NCI-H526 treated with DMSO at 0.1 percent for 48 hours (cell line): ENCODE measurements at regions not wholly inside any gene's neighbourhood (a gene's known extent, or its start where the extent isn't known, plus 50 kb on each side); places are given as distances from the start of the nearest gene placed in this dataset.
"Not testable (repeated sequence)": the region's sequence is repeated elsewhere in the genome, so short reads cannot be mapped to it uniquely, and the experiment has no call there.

Experiments
- DNase-seq: peaks from one replicate; lab custom pipeline; 2025; lab: John Stamatoyannopoulos, UW

GRCh38 chr11:100531290-100531689 lies 155.8 kb upstream of the ARHGAP42 start:
- DNase-seq: not testable (repeated sequence)

GRCh38 chr11:100536979-100537378 lies 150.1 kb upstream of the ARHGAP42 start:
- DNase-seq: no peak

- DNase-seq: no peak
Observed at GRCh38 chr11:100543386-100543785, 143.7 kb upstream of the ARHGAP42 start.

GRCh38 chr11:100545556-100545955 lies 141.5 kb upstream of the ARHGAP42 start:
- DNase-seq: no peak

GRCh38 chr11:100545970-100546369 lies 141.1 kb upstream of the ARHGAP42 start:
- DNase-seq: no peak

GRCh38 chr11:100546714-100547113 lies 140.4 kb upstream of the ARHGAP42 start:
- no peak for DNase-seq

GRCh38 chr11:100550298-100550697 lies 136.8 kb upstream of the ARHGAP42 start:
- DNase-seq: no peak

GRCh38 chr11:100550912-100551632 lies 136.0 kb upstream of the ARHGAP42 start:
- DNase-seq: no peak

GRCh38 chr11:100555931-100556330 lies 131.2 kb upstream of the ARHGAP42 start:
- no peak for DNase-seq

- DNase-seq: no peak
Observed at GRCh38 chr11:100556781-100557180, 130.3 kb upstream of the ARHGAP42 start.

GRCh38 chr11:100557830-100558611 lies 129.1 kb upstream of the ARHGAP42 start:
- DNase-seq: no peak

- DNase-seq: no peak
Observed at GRCh38 chr11:100560606-100561005, 126.5 kb upstream of the ARHGAP42 start.

GRCh38 chr11:100561323-100561722 lies 125.8 kb upstream of the ARHGAP42 start:
- no peak for DNase-seq

- no peak for DNase-seq
Observed at GRCh38 chr11:100562128-100562527, 125.0 kb upstream of the ARHGAP42 start.

GRCh38 chr11:100563541-100564280 lies 123.4 kb upstream of the ARHGAP42 start:
- no peak for DNase-seq

- no peak for DNase-seq
Observed at GRCh38 chr11:100573911-100574513, 113.1 kb upstream of the ARHGAP42 start.

GRCh38 chr11:100574894-100575769 lies 112.0 kb upstream of the ARHGAP42 start:
- DNase-seq: peak; percentile 19

- DNase-seq: peak; percentile 81
Observed at GRCh38 chr11:100575860-100576717, 111.0 kb upstream of the ARHGAP42 start.

- no peak for DNase-seq
Observed at GRCh38 chr11:100576718-100577021, 110.4 kb upstream of the ARHGAP42 start.

- no peak for DNase-seq
Observed at GRCh38 chr11:100578831-100579311, 108.2 kb upstream of the ARHGAP42 start.
